ENCODE measurements at regions not wholly inside any gene's neighbourhood (a gene's known extent, or its start where the extent isn't known, plus 50 kb on each side); places are given as distances from the start of the nearest gene placed in this dataset.

DNA sequence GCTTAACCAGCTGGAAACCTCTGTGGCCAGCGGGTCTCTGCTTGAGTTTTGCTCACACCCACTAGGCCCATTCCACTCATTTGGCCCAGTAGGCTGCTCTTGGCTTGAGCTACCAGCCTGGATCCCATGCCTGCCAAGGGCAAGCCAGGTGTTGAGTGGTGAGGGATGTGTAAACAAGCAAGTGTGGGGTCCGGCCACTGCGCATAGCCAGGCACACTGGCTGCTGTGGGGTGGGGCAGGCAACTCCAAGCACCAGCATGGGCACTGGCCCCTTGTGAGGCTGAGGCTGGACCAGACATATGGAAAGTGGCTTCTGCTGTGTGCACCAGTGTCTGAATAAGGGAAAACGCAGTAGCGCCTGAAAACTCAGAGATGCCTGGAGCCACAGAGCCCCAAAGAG, 732.7 kb downstream of the NR4A2 start:
- Histone ChIP-seq H3K27me3 (no peaks in the 10 kb centered on the region), H3K27ac (no peak overlapping the region), H3K9me3 (no peaks in the 10 kb centered on the region), H3K4me3 (no peak overlapping the region), H3K4me1 (no peaks in the 10 kb centered on the region), H3K36me3 (no peaks in the 10 kb centered on the region)
- intact Hi-C loops (cut with DNase I; ENCODE audit: low total_unique reads): no loop called here
- DNase-seq: no peak
- 92 to 100% methylated on average over 1 to 5 of the region's 5 CpGs for WGBS, 2 donors (ENCODE audit: low coverage in 1 of 2)
- TF ChIP-seq EP300 (IDR thresholded peaks at IDR 0.05; ENCODE audit: low read depth) (no peak), POLR2A (IDR thresholded peaks at IDR 0.05) (no peak), POLR2AphosphoS5 (IDR thresholded peaks at IDR 0.05) (no peak)
- TF ChIP-seq, protein P1, sequence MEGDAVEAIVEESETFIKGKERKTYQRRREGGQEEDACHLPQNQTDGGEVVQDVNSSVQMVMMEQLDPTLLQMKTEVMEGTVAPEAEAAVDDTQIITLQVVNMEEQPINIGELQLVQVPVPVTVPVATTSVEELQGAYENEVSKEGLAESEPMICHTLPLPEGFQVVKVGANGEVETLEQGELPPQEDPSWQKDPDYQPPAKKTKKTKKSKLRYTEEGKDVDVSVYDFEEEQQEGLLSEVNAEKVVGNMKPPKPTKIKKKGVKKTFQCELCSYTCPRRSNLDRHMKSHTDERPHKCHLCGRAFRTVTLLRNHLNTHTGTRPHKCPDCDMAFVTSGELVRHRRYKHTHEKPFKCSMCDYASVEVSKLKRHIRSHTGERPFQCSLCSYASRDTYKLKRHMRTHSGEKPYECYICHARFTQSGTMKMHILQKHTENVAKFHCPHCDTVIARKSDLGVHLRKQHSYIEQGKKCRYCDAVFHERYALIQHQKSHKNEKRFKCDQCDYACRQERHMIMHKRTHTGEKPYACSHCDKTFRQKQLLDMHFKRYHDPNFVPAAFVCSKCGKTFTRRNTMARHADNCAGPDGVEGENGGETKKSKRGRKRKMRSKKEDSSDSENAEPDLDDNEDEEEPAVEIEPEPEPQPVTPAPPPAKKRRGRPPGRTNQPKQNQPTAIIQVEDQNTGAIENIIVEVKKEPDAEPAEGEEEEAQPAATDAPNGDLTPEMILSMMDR (IDR thresholded peaks at IDR 0.05): no peak
- in situ Hi-C loops (cut with MboI; ENCODE audit: low pct_ligation_motif_present in 1 of 4, low pct_unique_long_range_greater_than_20kb in 1 of 4, low sequenced_read_pairs in 3 of 4): no loop called here

DNA sequence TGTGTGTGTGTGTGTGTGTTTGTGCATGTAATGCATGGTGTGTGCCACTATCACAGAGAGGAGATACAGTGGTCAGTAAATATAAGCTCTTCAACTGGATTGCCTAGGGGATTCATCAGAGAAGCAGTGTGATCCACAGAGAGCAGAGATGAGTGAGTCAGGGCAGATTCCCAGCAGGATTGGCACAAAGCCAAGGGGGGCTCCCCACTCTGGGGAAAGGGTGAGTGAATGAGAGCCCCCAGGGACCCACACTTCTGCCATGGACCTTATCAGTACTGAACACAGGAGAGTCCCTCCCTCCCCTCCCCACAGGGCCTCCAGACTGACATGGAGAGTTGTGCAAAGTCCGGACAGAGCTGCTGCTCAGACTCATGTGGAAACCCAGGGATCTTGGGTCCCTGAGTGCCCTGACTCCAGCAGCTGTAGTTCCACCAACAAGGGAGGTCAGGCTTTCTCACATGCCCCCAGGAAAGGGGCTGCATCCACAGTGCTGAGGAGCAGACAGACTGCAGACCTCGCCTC, 748.8 kb downstream of the NR4A2 start:
- Histone ChIP-seq H3K9me3 (no peaks in the 10 kb centered on the region), H3K36me3 (no peaks in the 10 kb centered on the region), H3K4me1 (no peaks in the 10 kb centered on the region), H3K27ac (no peak overlapping the region), H3K27me3 (no peaks in the 10 kb centered on the region), H3K4me3 (no peak overlapping the region)
- TF ChIP-seq POLR2AphosphoS5 (IDR thresholded peaks at IDR 0.05) (no peak), EP300 (IDR thresholded peaks at IDR 0.05; ENCODE audit: low read depth) (no peak), POLR2A (IDR thresholded peaks at IDR 0.05) (no peak)
- TF ChIP-seq, protein P1 (IDR thresholded peaks at IDR 0.05): no peak
- DNase-seq: no peak
- 50% methylated on average over 2 of the region's 2 CpGs; no CpG with 5 or more reads in 1 of the 2 donors for WGBS, 2 donors (ENCODE audit: low coverage in 1 of 2)
- intact Hi-C loops (cut with DNase I; ENCODE audit: low total_unique reads): no loop called here
- in situ Hi-C loops (cut with MboI; ENCODE audit: low pct_ligation_motif_present in 1 of 4, low pct_unique_long_range_greater_than_20kb in 1 of 4, low sequenced_read_pairs in 3 of 4): no loop called here

DNA sequence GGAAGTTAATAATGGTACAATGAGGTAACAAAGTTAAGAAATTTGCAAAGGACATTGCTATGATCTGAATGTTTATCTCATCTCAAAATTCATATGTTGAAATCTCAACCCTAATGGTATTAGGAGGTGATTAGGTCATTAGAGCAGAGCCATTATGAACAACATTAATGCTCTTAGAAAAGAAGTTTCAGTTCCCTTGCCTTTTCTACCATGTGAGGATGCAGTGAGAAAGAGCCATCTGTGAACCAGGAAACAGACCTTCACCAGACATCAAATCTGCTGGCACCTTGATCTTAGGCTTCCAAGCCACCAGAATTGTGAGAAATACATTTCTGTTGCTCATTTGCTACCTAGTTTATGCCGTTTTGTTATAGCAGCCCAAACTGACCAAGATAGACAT, 757.6 kb downstream of the NR4A2 start:
- 56 to 70% methylated on average over 1 of the region's 1 CpG for whole genome bisulfite sequencing, 2 donors (ENCODE audit: low coverage in 1 of 2)
- in situ Hi-C loops (cut with MboI; ENCODE audit: low pct_ligation_motif_present in 1 of 4, low pct_unique_long_range_greater_than_20kb in 1 of 4, low sequenced_read_pairs in 3 of 4): no loop called here
- H3K4me3 ChIP-seq: no peak overlapping the region

DNA sequence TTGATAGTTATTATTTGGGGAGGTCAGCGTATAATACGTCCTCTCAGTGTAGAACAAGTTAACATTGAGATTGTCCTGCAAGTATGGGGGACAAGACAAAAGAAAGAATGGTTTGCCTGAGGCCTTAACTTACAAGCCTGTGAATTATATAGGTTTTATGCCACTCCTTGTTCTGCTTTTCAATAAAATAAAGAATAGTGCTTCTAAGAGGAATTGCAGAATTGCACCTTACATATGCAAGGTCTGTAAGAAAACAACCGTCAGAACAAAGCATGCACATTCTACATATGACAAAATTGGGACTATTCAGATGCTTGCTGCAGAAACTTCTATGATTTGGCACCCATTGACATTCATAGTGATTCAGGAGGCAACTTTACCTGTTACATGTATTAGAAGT, 785.0 kb downstream of the NR4A2 start:
- no peak overlapping the region for H3K4me3 ChIP-seq
- H3K9me3 ChIP-seq: no peaks in the 10 kb centered on the region
- WGBS, 2 donors (ENCODE audit: low coverage in 1 of 2): 90 to 91% methylated on average over 3 of the region's 3 CpGs
- H3K4me1 ChIP-seq: no peaks in the 10 kb centered on the region
- intact Hi-C loops (cut with DNase I; ENCODE audit: low total_unique reads) (no loop called here), in situ Hi-C loops (cut with MboI; ENCODE audit: low pct_ligation_motif_present in 1 of 4, low pct_unique_long_range_greater_than_20kb in 1 of 4, low sequenced_read_pairs in 3 of 4) (no loop called here)
- H3K36me3 ChIP-seq: no peaks in the 10 kb centered on the region
- no peaks in the 10 kb centered on the region for H3K27me3 ChIP-seq
- H3K27ac ChIP-seq: no peak overlapping the region
- no peak for DNase-seq
- no peak for TF ChIP-seq POLR2A (IDR thresholded peaks at IDR 0.05)
- TF ChIP-seq POLR2AphosphoS5 (IDR thresholded peaks at IDR 0.05): no peak
- TF ChIP-seq, protein P1 (IDR thresholded peaks at IDR 0.05): no peak
- TF ChIP-seq EP300 (IDR thresholded peaks at IDR 0.05; ENCODE audit: low read depth): no peak

More for the DNA sequence above, 757.6 kb downstream of the NR4A2 start:
- Histone ChIP-seq H3K9me3 (no peaks in the 10 kb centered on the region), H3K4me1 (no peaks in the 10 kb centered on the region), H3K36me3 (no peaks in the 10 kb centered on the region), H3K27me3 (no peaks in the 10 kb centered on the region), H3K27ac (no peak overlapping the region)
- intact Hi-C loops (cut with DNase I; ENCODE audit: low total_unique reads): no loop called here
- TF ChIP-seq EP300 (IDR thresholded peaks at IDR 0.05; ENCODE audit: low read depth) (no peak), POLR2AphosphoS5 (IDR thresholded peaks at IDR 0.05) (no peak), POLR2A (IDR thresholded peaks at IDR 0.05) (no peak)
- TF ChIP-seq, protein P1 (IDR thresholded peaks at IDR 0.05): no peak
- DNase-seq: no peak
